ENCODE measurements at regions not wholly inside any gene's neighbourhood (a gene's known extent, or its start where the extent isn't known, plus 50 kb on each side); places are given as distances from the start of the nearest gene placed in this dataset.

- DNase-seq = no peak
- no peak overlapping the region for H3K27ac Mint-ChIP-seq
- no peak overlapping the region for H3K4me3 Mint-ChIP-seq
- H3K4me1 Mint-ChIP-seq = no peaks in the 10 kb centered on the region
- no peaks in the 10 kb centered on the region for H3K36me3 Mint-ChIP-seq
- ChIA-PET CTCF (no interaction called here), POLR2A (no interaction called here)
- Histone ChIP-seq H3K4me1 (ENCODE audit: insufficient read depth, low read length) (no peaks in the 10 kb centered on the region), H3K9me3 (ENCODE audit: low read length) (no peaks in the 10 kb centered on the region), H3K27ac (ENCODE audit: low read depth, low read length) (no peak overlapping the region), H3K4me3 (ENCODE audit: low read length) (no peak overlapping the region), H3K27me3 (ENCODE audit: insufficient read depth, low read length, poor library complexity, severe bottlenecking) (no peaks in the 10 kb centered on the region), H3K36me3 (ENCODE audit: insufficient read depth, low read length) (no peaks in the 10 kb centered on the region)
- H3K9me3 Mint-ChIP-seq = no peaks in the 10 kb centered on the region
- H3K27me3 Mint-ChIP-seq = peaks cover 0 to 28% of the 10 kb centered on the region in 2 donors
These were observed 651.3 kb downstream of the PTPRC start for GRCh38 chr1:199290186-199290585.

- Mint-ChIP-seq H3K4me1 (no peaks in the 10 kb centered on the region), H3K9me3 (no peaks in the 10 kb centered on the region), H3K27me3 (peaks cover 3 to 28% of the 10 kb centered on the region in 2 donors), H3K4me3 (no peak overlapping the region), H3K36me3 (no peaks in the 10 kb centered on the region), H3K27ac (no peak overlapping the region)
- Histone ChIP-seq H3K36me3 (ENCODE audit: insufficient read depth, low read length) (no peaks in the 10 kb centered on the region), H3K4me1 (ENCODE audit: insufficient read depth, low read length) (no peaks in the 10 kb centered on the region), H3K27ac (ENCODE audit: low read depth, low read length) (no peak overlapping the region), H3K4me3 (ENCODE audit: low read length) (no peak overlapping the region), H3K27me3 (ENCODE audit: insufficient read depth, low read length, poor library complexity, severe bottlenecking) (no peaks in the 10 kb centered on the region), H3K9me3 (ENCODE audit: low read length) (no peaks in the 10 kb centered on the region)
- ChIA-PET CTCF (no interaction called here), POLR2A (no interaction called here)
- DNase-seq = no peak
These were observed 652.3 kb downstream of the PTPRC start for GRCh38 chr1:199291022-199291740.

- H3K27me3 Mint-ChIP-seq = peaks cover 3 to 27% of the 10 kb centered on the region in 2 donors
These were observed 654.1 kb downstream of the PTPRC start for GRCh38 chr1:199292896-199293295.

GRCh38 chr1:199295107-199295506 lies 656.3 kb downstream of the PTPRC start:
- ChIA-PET POLR2A (no interaction called here), CTCF (no interaction called here)
- no peaks in the 10 kb centered on the region for H3K36me3 Mint-ChIP-seq
- no peak for DNase-seq
- H3K4me3 Mint-ChIP-seq = no peak overlapping the region
- no peak overlapping the region for H3K4me3 ChIP-seq (ENCODE audit: low read length)
- H3K27me3 ChIP-seq (ENCODE audit: insufficient read depth, low read length, poor library complexity, severe bottlenecking) = no peaks in the 10 kb centered on the region
- H3K4me1 Mint-ChIP-seq = no peaks in the 10 kb centered on the region
- no peaks in the 10 kb centered on the region for H3K4me1 ChIP-seq (ENCODE audit: insufficient read depth, low read length)
- no peaks in the 10 kb centered on the region for H3K36me3 ChIP-seq (ENCODE audit: insufficient read depth, low read length)
- H3K27me3 Mint-ChIP-seq = peaks cover 3 to 28% of the 10 kb centered on the region in 2 donors
- no peaks in the 10 kb centered on the region for H3K9me3 Mint-ChIP-seq
- H3K27ac ChIP-seq (ENCODE audit: low read depth, low read length) = no peak overlapping the region
- no peak overlapping the region for H3K27ac Mint-ChIP-seq
- no peaks in the 10 kb centered on the region for H3K9me3 ChIP-seq (ENCODE audit: low read length)

More at GRCh38 chr1:199292896-199293295, 654.1 kb downstream of the PTPRC start:
- Mint-ChIP-seq H3K27ac (no peak overlapping the region), H3K4me3 (no peak overlapping the region), H3K9me3 (no peaks in the 10 kb centered on the region), H3K4me1 (no peaks in the 10 kb centered on the region), H3K36me3 (no peaks in the 10 kb centered on the region)
- CTCF ChIA-PET = no interaction called here
- Histone ChIP-seq H3K27ac (ENCODE audit: low read depth, low read length) (no peak overlapping the region), H3K4me1 (ENCODE audit: insufficient read depth, low read length) (no peaks in the 10 kb centered on the region), H3K27me3 (ENCODE audit: insufficient read depth, low read length, poor library complexity, severe bottlenecking) (no peaks in the 10 kb centered on the region), H3K9me3 (ENCODE audit: low read length) (no peaks in the 10 kb centered on the region), H3K4me3 (ENCODE audit: low read length) (no peak overlapping the region), H3K36me3 (ENCODE audit: insufficient read depth, low read length) (no peaks in the 10 kb centered on the region)
- no peak for DNase-seq
- POLR2A ChIA-PET = interaction anchor here (0.7 kb wide), 1 partner anchor 15 kb away, joined by 3 read pairs; no protein-coding TSS in a partner anchor

GRCh38 chr1:199297174-199297573 lies 658.3 kb downstream of the PTPRC start:
- ChIA-PET CTCF (no interaction called here), POLR2A (no interaction called here)
- Mint-ChIP-seq H3K4me1 (no peaks in the 10 kb centered on the region), H3K4me3 (no peak overlapping the region), H3K27me3 (peaks cover 4 to 24% of the 10 kb centered on the region in 2 donors), H3K27ac (no peak overlapping the region), H3K36me3 (no peaks in the 10 kb centered on the region), H3K9me3 (no peaks in the 10 kb centered on the region)
- Histone ChIP-seq H3K4me3 (ENCODE audit: low read length) (no peak overlapping the region), H3K36me3 (ENCODE audit: insufficient read depth, low read length) (no peaks in the 10 kb centered on the region), H3K27ac (ENCODE audit: low read depth, low read length) (no peak overlapping the region), H3K4me1 (ENCODE audit: insufficient read depth, low read length) (no peaks in the 10 kb centered on the region), H3K27me3 (ENCODE audit: insufficient read depth, low read length, poor library complexity, severe bottlenecking) (no peaks in the 10 kb centered on the region), H3K9me3 (ENCODE audit: low read length) (no peaks in the 10 kb centered on the region)
- no peak for DNase-seq

GRCh38 chr1:199297887-199298286 lies 659.0 kb downstream of the PTPRC start:
- CTCF ChIA-PET = no interaction called here

GRCh38 chr1:199298825-199299224 lies 660.0 kb downstream of the PTPRC start:
- Mint-ChIP-seq H3K27me3 (peaks cover 4 to 18% of the 10 kb centered on the region in 2 donors), H3K27ac (no peak overlapping the region)

More at GRCh38 chr1:199297887-199298286, 659.0 kb downstream of the PTPRC start:
- Mint-ChIP-seq H3K27ac (no peak overlapping the region), H3K27me3 (peaks cover 4 to 20% of the 10 kb centered on the region in 2 donors), H3K4me1 (no peaks in the 10 kb centered on the region), H3K4me3 (no peak overlapping the region), H3K9me3 (no peaks in the 10 kb centered on the region), H3K36me3 (no peaks in the 10 kb centered on the region)
- POLR2A ChIA-PET = no interaction called here
- no peaks in the 10 kb centered on the region for H3K36me3 ChIP-seq (ENCODE audit: insufficient read depth, low read length)
- no peaks in the 10 kb centered on the region for H3K4me1 ChIP-seq (ENCODE audit: insufficient read depth, low read length)
- H3K27ac ChIP-seq (ENCODE audit: low read depth, low read length) = no peak overlapping the region
- H3K9me3 ChIP-seq (ENCODE audit: low read length) = no peaks in the 10 kb centered on the region
- no peak overlapping the region for H3K4me3 ChIP-seq (ENCODE audit: low read length)
- no peak for DNase-seq
- H3K27me3 ChIP-seq (ENCODE audit: insufficient read depth, low read length, poor library complexity, severe bottlenecking) = no peaks in the 10 kb centered on the region

GRCh38 chr1:199301472-199302217 lies 662.8 kb downstream of the PTPRC start:
- Histone ChIP-seq H3K9me3 (ENCODE audit: low read length) (no peaks in the 10 kb centered on the region), H3K36me3 (ENCODE audit: insufficient read depth, low read length) (no peaks in the 10 kb centered on the region), H3K4me3 (ENCODE audit: low read length) (no peak overlapping the region), H3K27ac (ENCODE audit: low read depth, low read length) (no peak overlapping the region), H3K27me3 (ENCODE audit: insufficient read depth, low read length, poor library complexity, severe bottlenecking) (no peaks in the 10 kb centered on the region), H3K4me1 (ENCODE audit: insufficient read depth, low read length) (no peaks in the 10 kb centered on the region)
- Mint-ChIP-seq H3K9me3 (no peaks in the 10 kb centered on the region), H3K36me3 (no peaks in the 10 kb centered on the region), H3K4me1 (no peaks in the 10 kb centered on the region), H3K27me3 (peaks cover 1 to 21% of the 10 kb centered on the region in 2 donors), H3K27ac (no peak overlapping the region), H3K4me3 (no peak overlapping the region)
- CTCF ChIA-PET = no interaction called here
- POLR2A ChIA-PET = no interaction called here
- no peak for DNase-seq

More at GRCh38 chr1:199298825-199299224, 660.0 kb downstream of the PTPRC start:
- Histone ChIP-seq H3K4me1 (ENCODE audit: insufficient read depth, low read length) (no peaks in the 10 kb centered on the region), H3K9me3 (ENCODE audit: low read length) (no peaks in the 10 kb centered on the region), H3K36me3 (ENCODE audit: insufficient read depth, low read length) (no peaks in the 10 kb centered on the region), H3K4me3 (ENCODE audit: low read length) (no peak overlapping the region), H3K27ac (ENCODE audit: low read depth, low read length) (no peak overlapping the region), H3K27me3 (ENCODE audit: insufficient read depth, low read length, poor library complexity, severe bottlenecking) (no peaks in the 10 kb centered on the region)
- DNase-seq = no peak
- ChIA-PET CTCF (no interaction called here), POLR2A (no interaction called here)
- Mint-ChIP-seq H3K9me3 (no peaks in the 10 kb centered on the region), H3K4me3 (no peak overlapping the region), H3K36me3 (no peaks in the 10 kb centered on the region), H3K4me1 (no peaks in the 10 kb centered on the region)

Measured in CD8-positive, alpha-beta memory T cell (primary cell).